HTR-8/SVneo (cell line): ENCODE measurements at regions not wholly inside any gene's neighbourhood (a gene's known extent, or its start where the extent isn't known, plus 50 kb on each side); places are given as distances from the start of the nearest gene placed in this dataset.
"Not testable (repeated sequence)": the region's sequence is repeated elsewhere in the genome, so short reads cannot be mapped to it uniquely, and the experiment has no call there.

Source experiments
- DNase-seq: peaks from one replicate; pipeline ENCODE4 v3.0.0; 2011; ENCODE audit warnings: low spot score, mixed read lengths; ENCODE audit not compliant: insufficient read length
- FAIRE-seq: peaks from 2 replicates; lab custom pipeline; 2011; peaks lifted over from hg19 to GRCh38; lab: Jason Lieb, UNC

DNA sequence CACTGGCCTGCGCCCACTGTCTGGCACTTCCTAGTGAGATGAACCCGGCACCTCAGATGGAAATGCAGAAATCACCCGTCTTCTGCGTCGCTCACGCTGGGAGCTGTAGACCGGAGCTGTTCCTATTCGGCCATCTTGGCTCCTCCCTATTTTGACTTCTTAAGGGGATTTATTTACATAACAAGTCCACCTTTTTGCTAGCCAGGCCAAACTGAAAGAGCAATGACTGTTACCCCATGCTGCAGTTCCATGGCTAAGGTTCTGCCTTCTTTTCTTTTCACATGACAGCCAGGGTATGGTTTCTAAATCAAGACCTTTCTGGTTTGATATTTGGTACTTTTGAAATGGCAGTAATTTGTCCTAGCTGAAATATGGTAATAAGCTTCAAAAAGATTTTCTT lies 270.0 kb upstream of the RRP15 start:
- not testable (repeated sequence) for FAIRE-seq, DNase-seq

GRCh38 chr1:218024211-218024720 lies 260.8 kb upstream of the RRP15 start:
- FAIRE-seq (no peak), DNase-seq (no peak)

DNA sequence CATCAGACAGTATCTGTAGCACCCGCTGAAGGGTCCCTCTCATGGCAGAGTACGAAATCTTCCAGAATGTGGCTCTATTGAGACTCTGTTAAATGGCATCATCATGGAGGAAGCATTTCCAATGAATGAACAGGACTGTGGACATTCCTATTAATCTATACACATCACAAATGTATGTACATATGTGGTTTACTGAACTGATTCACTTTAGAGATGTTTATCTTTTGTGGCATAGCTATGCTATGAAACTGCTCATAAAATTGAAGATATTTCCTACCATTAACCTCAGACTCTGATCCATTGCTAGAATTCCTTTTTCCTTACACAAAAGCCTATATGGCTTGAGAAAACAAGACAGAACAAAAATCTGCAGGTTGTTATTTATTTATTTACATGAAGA lies 259.6 kb upstream of the RRP15 start:
- FAIRE-seq: peak; percentile 33
- DNase-seq: peak; percentile 28

DNA sequence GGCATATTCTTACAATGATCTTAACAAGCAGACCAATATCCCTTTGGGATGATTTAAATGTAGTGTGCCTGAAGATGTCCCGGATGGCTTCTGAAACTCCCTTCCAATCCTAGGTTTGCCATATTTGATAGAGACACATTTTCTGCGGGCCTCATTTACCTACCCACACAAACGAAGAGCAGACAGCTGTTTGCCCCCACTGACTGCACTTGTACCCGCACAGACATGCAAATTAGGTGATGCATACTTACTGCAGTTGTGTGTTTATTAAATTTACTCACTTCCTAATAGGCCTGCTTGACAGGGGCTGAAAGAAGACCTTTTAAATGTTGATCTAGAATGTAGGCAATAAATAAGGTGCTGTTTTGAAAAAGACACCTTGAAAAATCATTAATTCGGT lies 257.9 kb upstream of the RRP15 start:
- no peak for FAIRE-seq

GRCh38 chr1:218030846-218031245 lies 254.2 kb upstream of the RRP15 start:
- no peak for DNase-seq
- no peak for FAIRE-seq

More for the DNA sequence above, 257.9 kb upstream of the RRP15 start:
- no peak for DNase-seq

DNA sequence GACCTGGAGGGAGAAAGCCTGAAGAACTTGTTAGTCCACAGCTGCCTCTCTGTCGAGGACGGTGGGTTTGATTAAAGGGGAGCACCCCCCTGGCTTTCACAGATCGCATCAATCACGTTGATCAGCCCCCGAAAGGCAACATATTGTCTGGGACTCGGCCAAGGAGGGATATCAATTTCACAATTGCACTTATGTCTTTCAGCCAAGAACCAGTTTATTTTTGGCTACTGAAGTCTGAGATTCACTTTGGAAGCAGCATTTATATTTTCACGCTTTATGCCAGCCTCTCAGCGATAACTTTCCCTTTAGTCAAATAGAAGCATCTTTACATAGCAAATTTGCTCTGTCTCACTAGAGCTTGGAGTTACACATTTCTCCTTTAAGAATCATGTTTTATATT lies 253.2 kb upstream of the RRP15 start:
- FAIRE-seq: no peak
- no peak for DNase-seq

- DNase-seq (no peak), FAIRE-seq (no peak)
Observed at GRCh38 chr1:218034468-218034867, 250.6 kb upstream of the RRP15 start.

DNA sequence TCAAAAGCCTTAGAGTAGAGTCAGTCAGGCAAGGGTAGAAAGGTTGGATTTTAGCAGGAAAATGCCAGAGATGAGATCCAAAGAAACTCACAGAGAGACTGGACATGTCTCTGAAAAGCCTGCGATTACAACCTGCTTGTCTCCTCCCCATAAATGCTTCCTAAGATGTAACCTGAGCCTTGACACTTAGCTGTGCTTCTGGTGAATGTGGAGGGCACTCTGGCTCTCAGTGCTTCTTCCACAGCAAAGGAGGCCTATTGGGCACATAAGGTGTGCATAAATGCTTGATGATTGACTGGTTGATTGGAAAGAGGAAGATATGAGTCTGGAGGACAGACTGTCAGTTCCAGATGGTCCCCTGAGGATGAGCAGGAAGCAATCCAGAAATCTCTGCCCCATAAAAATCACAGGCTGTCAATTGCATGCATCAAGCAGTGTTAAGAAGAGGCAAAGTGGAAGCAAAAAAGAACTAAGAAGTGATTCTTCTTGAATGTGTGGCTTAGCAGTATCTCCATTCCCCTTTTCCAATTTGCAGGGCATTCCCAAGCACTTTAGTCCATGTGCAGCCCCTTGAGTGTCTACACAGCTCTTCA lies 236.2 kb upstream of the RRP15 start:
- DNase-seq: no peak
- no peak for FAIRE-seq

DNA sequence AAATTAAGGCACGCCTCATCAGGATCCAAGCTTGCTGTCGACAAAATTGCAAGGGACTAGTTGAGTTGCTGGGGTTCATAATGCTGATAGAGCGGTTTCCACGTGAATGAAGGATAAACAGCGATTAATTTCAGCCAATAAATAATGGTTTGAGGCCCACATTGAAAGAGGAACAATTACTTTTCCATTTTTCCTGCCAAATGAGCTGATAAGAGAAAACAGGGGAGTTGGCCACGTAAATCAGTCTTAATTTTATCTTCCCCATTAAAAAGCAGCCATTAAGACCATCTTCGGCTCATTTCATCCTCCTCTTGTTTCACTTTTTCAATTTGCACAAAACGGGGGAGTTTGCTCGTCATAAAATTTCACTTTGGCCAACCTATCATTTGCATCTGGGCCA lies 235.5 kb upstream of the RRP15 start:
- FAIRE-seq (no peak), DNase-seq (no peak)

- no peak for DNase-seq
- FAIRE-seq: no peak
Observed at GRCh38 chr1:218058730-218059129, 226.4 kb upstream of the RRP15 start.

DNA sequence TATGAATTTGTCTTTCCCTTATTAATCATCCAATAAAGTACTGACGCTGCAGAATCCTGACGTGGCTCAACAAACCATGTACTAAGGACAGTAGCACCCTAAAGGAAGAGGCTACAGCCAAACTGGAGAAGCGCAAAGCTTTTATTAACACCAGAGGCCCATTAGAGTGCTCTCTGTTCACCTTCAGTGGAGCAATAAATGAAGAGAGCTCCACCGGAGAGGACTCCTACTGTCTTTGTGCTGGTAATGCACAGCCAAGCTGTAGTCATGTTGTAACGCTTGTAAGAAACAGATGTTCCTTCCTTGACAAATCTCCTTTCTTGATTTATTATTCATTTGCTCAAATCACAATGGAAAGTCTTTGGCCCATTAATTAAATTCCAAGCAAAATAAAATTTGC lies 220.7 kb upstream of the RRP15 start:
- DNase-seq (no peak), FAIRE-seq (no peak)

DNA sequence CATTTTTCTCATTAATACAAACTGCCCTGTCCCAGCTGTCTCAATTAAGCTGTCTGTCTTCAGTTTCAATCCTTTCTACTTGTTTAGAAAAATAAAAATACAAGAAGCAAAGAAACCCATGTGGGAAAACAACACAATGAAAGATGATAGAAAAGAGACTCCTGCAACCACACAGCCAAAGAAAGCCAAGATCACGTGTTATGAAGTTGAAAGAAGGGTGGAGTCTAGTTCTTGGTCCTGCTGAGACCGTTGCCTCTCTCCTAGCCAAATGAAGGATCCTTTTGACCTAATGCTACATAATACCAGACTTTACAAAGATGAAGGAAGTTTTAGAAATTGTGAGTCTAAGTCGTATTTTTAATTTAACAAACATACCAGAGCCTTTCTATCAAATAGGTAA lies 218.8 kb upstream of the RRP15 start:
- FAIRE-seq (no peak), DNase-seq (no peak)

DNA sequence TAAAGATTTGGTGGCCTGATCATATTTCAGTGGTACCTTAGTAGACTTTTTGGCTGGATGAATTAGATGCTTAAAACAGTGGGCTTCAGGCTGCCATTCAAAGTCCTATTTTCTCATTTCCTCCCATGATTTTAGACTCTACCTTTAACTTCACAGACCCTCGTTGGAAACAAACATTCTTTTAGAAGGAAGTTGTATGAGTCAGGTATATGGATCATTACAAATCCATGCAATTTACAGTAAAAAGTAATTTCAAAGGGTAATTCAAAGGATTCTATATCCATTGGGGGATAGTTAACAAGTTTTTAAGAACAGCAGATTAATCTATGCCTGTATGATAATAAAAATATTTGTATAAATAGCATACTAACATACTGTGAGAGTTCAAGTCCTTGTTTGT lies 216.9 kb upstream of the RRP15 start:
- DNase-seq: no peak
- FAIRE-seq: no peak

GRCh38 chr1:218069180-218069579 lies 215.9 kb upstream of the RRP15 start:
- no peak for DNase-seq
- no peak for FAIRE-seq

DNA sequence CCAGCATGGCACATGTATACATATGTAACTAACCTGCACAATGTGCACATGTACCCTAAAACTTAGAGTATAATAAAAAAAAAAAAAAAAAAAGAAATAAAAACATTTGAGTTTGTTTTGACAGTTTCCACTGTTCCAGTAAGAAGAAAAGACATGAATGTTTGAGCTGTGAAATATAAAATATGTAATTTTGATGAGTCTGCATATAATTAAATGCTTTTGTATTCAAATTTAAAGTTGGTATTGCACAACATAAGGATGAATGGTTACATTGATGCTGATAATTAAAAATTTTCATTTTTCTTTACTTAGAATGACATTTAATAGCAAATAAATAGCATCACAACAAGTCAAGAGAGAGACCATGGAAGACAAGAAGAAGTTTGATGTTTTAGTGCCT lies 212.0 kb upstream of the RRP15 start:
- DNase-seq (no peak), FAIRE-seq (no peak)

GRCh38 chr1:218078916-218079315 lies 206.2 kb upstream of the RRP15 start:
- FAIRE-seq (no peak), DNase-seq (no peak)

DNA sequence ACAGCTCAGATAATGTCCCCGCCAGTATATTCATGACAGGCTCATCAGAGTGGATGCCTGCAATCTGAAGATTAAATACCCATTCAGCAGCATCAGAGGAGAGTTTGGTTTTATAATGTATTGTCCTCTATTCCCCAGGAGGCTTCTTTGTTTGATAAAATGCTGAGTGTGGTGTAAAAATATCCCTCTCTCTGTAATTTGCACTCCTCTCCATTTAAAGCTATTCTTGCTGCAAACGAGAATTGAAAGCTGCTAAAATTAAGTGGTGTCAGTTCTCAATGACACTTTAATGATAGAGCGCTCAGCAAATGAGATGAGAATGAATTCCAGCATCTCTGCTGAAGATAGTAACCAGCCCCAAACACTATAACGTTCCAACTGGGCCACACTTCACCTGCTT lies 205.7 kb upstream of the RRP15 start:
- FAIRE-seq: no peak
- no peak for DNase-seq

DNA sequence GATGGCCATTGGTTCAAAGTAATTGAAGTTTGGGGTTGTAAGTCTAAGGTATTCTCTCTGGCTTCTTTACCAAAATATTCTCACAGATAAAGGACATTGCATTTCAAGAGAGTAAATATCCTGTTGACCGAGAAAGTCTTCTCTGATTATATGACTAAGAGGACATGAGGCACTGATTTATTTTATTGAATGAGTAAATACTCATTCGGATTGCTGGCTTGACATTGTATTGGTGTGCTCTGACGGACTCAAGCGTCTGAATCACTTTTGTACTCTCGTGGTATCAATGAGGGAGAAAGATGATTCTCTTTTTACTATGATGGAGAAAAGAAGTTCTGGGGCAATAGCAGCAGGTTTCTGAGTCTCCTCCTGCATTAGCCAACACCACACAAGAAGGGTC lies 205.3 kb upstream of the RRP15 start:
- FAIRE-seq: no peak
- no peak for DNase-seq

- no peak for DNase-seq
- no peak for FAIRE-seq
Observed at GRCh38 chr1:218080863-218081262, 204.2 kb upstream of the RRP15 start.

GRCh38 chr1:218081358-218081757 lies 203.7 kb upstream of the RRP15 start:
- no peak for FAIRE-seq
- no peak for DNase-seq

DNA sequence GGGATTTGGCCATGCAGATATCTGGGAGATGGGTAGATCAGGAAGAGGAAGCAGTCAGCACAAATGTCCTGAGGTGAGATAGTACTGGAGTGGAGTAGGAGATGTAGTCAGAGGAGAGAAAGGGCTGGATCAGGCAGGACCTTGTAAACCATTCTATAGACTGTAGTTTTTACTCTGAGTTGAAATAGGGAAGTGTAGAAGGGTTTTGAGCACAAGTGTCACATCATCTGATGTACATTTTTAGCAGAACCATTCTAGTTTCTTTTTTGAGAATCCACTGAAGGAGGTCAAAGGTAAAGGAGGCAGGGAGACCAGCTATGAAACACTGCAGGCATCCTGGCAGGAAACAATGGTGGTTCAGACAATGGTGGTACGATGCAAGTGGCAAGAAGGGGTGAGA lies 194.6 kb upstream of the RRP15 start:
- DNase-seq (no peak), FAIRE-seq (no peak)

DNA sequence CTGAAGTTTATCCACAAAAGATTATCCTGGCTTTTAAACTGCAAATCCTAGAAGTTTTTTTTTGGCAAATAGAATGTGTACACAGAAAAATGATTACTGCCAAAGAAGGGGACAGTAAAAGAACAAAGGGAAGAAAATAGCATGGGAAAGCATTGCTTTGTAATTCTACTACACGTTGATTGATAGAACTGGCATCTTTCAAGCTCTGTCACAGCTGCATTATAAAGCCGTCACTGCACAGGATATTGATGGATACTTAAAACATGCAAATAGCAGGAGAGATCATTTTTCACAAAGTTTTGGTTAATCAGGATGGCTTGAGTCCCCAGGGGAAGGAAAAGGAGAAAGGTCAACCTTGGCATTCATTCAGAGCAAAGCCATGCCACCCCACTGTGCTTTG lies 183.7 kb upstream of the RRP15 start:
- FAIRE-seq (no peak), DNase-seq (no peak)

- no peak for FAIRE-seq
- no peak for DNase-seq
Observed at GRCh38 chr1:218108034-218108433, 177.1 kb upstream of the RRP15 start.
